H9 (cell line): ENCODE measurements at regions not wholly inside any gene's neighbourhood (a gene's known extent, or its start where the extent isn't known, plus 50 kb on each side); places are given as distances from the start of the nearest gene placed in this dataset.

ENCODE experiments used
- DNase-seq: peaks from one replicate; pipeline ENCODE4 v3.0.0-alpha.2; 2017
- H2AFZ ChIP-seq: one replicate; pipeline ENCODE4 v1.6.1; 2013; ENCODE audit warnings: mild to moderate bottlenecking, low read length, control low read depth, moderate library complexity
- H2AK5ac ChIP-seq: 2 replicates; pipeline ENCODE4 v1.6.1; 2013; ENCODE audit warnings: low read length, control low read depth, mixed read lengths; ENCODE audit not compliant: insufficient read length
- H2BK120ac ChIP-seq: one replicate; pipeline ENCODE4 v1.6.1; 2013; ENCODE audit warnings: low read depth, mild to moderate bottlenecking, low read length, control low read depth, inconsistent platforms; ENCODE audit not compliant: poor library complexity, severe bottlenecking
- H2BK12ac ChIP-seq: 2 replicates; pipeline ENCODE4 v1.6.1; 2013; ENCODE audit warnings: low read length, control low read depth, mixed read lengths, low read depth; ENCODE audit not compliant: insufficient read length
- H2BK15ac ChIP-seq: 2 replicates; pipeline ENCODE4 v1.6.1; 2013; ENCODE audit warnings: low read depth, low read length, control low read depth
- H2BK20ac ChIP-seq: one replicate; pipeline ENCODE4 v1.6.1; 2013; ENCODE audit warnings: low read depth, mild to moderate bottlenecking, low read length, control low read depth, inconsistent platforms; ENCODE audit not compliant: poor library complexity, severe bottlenecking
- H2BK5ac ChIP-seq: 2 replicates; pipeline ENCODE4 v1.6.1; 2013; ENCODE audit warnings: low read length, control low read depth, mixed read lengths; ENCODE audit not compliant: insufficient read length
- H3K14ac ChIP-seq: 2 replicates; pipeline ENCODE4 v1.6.1; 2013; ENCODE audit warnings: low read length, control low read depth; ENCODE audit not compliant: insufficient read depth
- H3K18ac ChIP-seq: 2 replicates; pipeline ENCODE4 v1.6.1; 2013; ENCODE audit warnings: low read depth, mild to moderate bottlenecking, mixed read lengths, low read length, control low read depth; ENCODE audit not compliant: insufficient read length
- H3K23ac ChIP-seq: 2 replicates; pipeline ENCODE4 v1.6.1; 2013; ENCODE audit warnings: low read length, control low read depth, mixed read lengths, low read depth; ENCODE audit not compliant: insufficient read length
- H3K23me2 ChIP-seq: 2 replicates; pipeline ENCODE4 v1.6.1; 2013; ENCODE audit warnings: low read depth, mild to moderate bottlenecking, mixed read lengths, low read length, control low read depth; ENCODE audit not compliant: insufficient read length, poor library complexity, severe bottlenecking
- H3K27ac ChIP-seq: 2 replicates; pipeline ENCODE4 v1.5.1; 2013; ENCODE audit warnings: low read length, control low read depth, mixed read lengths, low read depth; ENCODE audit not compliant: insufficient read length
- H3K27me3 ChIP-seq: 2 replicates; pipeline ENCODE4 v1.6.1; 2013; ENCODE audit warnings: low read length, control low read depth, inconsistent platforms; ENCODE audit not compliant: insufficient read depth
- H3K4ac ChIP-seq: 2 replicates; pipeline ENCODE4 v1.6.1; 2013; ENCODE audit warnings: low read depth, mild to moderate bottlenecking, control low read depth, inconsistent platforms, low read length, moderate library complexity
- H3K4me1 ChIP-seq: 2 replicates; pipeline ENCODE4 v1.6.1; 2013; ENCODE audit warnings: low read length, control low read depth, inconsistent platforms; ENCODE audit not compliant: insufficient read depth
- H3K4me2 ChIP-seq: 2 replicates; pipeline ENCODE4 v1.6.1; 2013; ENCODE audit warnings: low read length, control low read depth, mixed read lengths; ENCODE audit not compliant: insufficient read length, insufficient read depth
- H3K56ac ChIP-seq: 2 replicates; pipeline ENCODE4 v1.6.1; 2013; ENCODE audit warnings: low read depth, mild to moderate bottlenecking, mixed read lengths, low read length, control low read depth; ENCODE audit not compliant: insufficient read length
- H3K79me1 ChIP-seq: 2 replicates; pipeline ENCODE4 v1.6.1; 2013; ENCODE audit warnings: low read depth, mild to moderate bottlenecking, moderate library complexity, low read length, control low read depth, inconsistent platforms; ENCODE audit not compliant: insufficient read depth, poor library complexity, severe bottlenecking
- H3K79me2 ChIP-seq: 2 replicates; pipeline ENCODE4 v1.6.1; 2013; ENCODE audit warnings: low read length, control low read depth, inconsistent platforms; ENCODE audit not compliant: insufficient read depth
- H3K9ac ChIP-seq: 2 replicates; pipeline ENCODE4 v1.6.1; 2013; ENCODE audit warnings: low read length, control low read depth, mixed read lengths; ENCODE audit not compliant: insufficient read length; ENCODE audit errors: extremely low read depth
- H3K9me3 ChIP-seq: one replicate; pipeline ENCODE4 v1.6.1; 2013; ENCODE audit warnings: low read depth, low read length, inconsistent platforms; ENCODE audit not compliant: control insufficient read depth
- H3T11ph ChIP-seq: one replicate; pipeline ENCODE4 v1.6.1; 2013; ENCODE audit warnings: mild to moderate bottlenecking, low read length, control low read depth, inconsistent platforms
- H4K20me1 ChIP-seq: one replicate; pipeline ENCODE4 v1.6.1; 2013; ENCODE audit not compliant: control insufficient read depth, insufficient read length, insufficient read depth
- H4K5ac ChIP-seq: 2 replicates; pipeline ENCODE4 v1.6.1; 2013; ENCODE audit warnings: low read depth, mild to moderate bottlenecking, mixed read lengths, low read length, control low read depth; ENCODE audit not compliant: insufficient read length
- H4K8ac ChIP-seq: replicated peaks from 2 replicates; pipeline ENCODE4 v1.6.1; 2013; ENCODE audit warnings: low read length, control low read depth, mixed read lengths, low read depth; ENCODE audit not compliant: insufficient read length
- H4K91ac ChIP-seq: 2 replicates; pipeline ENCODE4 v1.6.1; 2013; ENCODE audit warnings: low read depth, mild to moderate bottlenecking, moderate library complexity, mixed read lengths, low read length, control low read depth; ENCODE audit not compliant: insufficient read length
- H3K27ac Mint-ChIP-seq, 3 experiments: 2 replicates in 2 of 3; 3 replicates in 1 of 3; pipeline ENCODE4 v1.8.0; 2020 to 2021; ENCODE audit warnings: mixed read lengths in 3 of 3, mild to moderate bottlenecking in 1 of 3, moderate library complexity in 1 of 3
- H3K27me3 Mint-ChIP-seq: 2 replicates; pipeline ENCODE4 v1.8.0; 2021; ENCODE audit warnings: low read depth, mild to moderate bottlenecking, moderate library complexity, mixed read lengths
- H3K36me3 Mint-ChIP-seq, 3 experiments: 2 replicates in 2 of 3; 3 replicates in 1 of 3; pipeline ENCODE4 v1.8.0; 2020 to 2021; ENCODE audit warnings: low read depth in 3 of 3, mixed read lengths in 3 of 3; ENCODE audit not compliant: insufficient read depth in 1 of 3
- H3K4me1 Mint-ChIP-seq, 2 experiments: 2 replicates each; pipeline ENCODE4 v1.8.0; 2020; ENCODE audit warnings: mixed read lengths in 2 of 2
- H3K4me3 Mint-ChIP-seq, 2 experiments: 2 replicates in 1 of 2; 3 replicates in 1 of 2; pipeline ENCODE4 v1.8.0; 2020 to 2021; ENCODE audit warnings: mild to moderate bottlenecking in 2 of 2, mixed read lengths in 2 of 2, moderate library complexity in 1 of 2
- H3K9me3 Mint-ChIP-seq, 2 experiments: 2 replicates in 1 of 2; 3 replicates in 1 of 2; pipeline ENCODE4 v1.8.0; 2020; ENCODE audit warnings: mild to moderate bottlenecking in 2 of 2, mixed read lengths in 2 of 2, moderate library complexity in 1 of 2
- WGBS: extraction: QIAGEN DNeasy Blood & Tissue Kit; methylation state at CpG from one replicate; pipeline ENCODE4 v1.1.7; 2013; ENCODE audit warnings: missing lambda C conversion rate, low lambda C conversion rate, mixed read lengths; ENCODE audit not compliant: insufficient read length; ENCODE audit errors: extremely low coverage; 5-methylcytosine and 5-hydroxymethylcytosine counted together
- TF ChIP-seq, protein P1 (sequence below): fragments of 200-600 bp; sonication (generic); conservative IDR thresholded peaks from 3 replicates; pipeline ENCODE4 v1.8.0; 2021; ENCODE audit warnings: antibody characterized with exemption, mild to moderate bottlenecking

DNA sequence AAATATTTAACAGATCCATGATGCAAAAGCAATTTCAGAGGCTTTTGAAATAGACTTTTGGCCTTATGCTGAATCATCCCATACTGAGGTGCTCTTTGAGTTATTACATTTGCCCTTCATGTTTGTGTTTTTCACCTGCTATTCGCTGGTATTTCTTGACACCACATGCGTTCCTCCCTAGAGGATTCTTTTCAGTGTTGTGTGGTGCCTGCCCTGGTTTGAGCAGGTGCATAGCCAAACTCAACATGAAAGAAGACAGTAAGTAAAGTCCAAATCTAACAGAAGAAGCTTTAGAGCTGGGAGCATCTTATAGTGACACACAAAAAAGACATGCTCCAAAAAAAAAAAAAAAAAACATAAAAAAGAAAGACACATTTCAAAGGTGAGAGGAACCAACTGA lies 796.3 kb downstream of the SEMA5A start:
- no peaks in the 10 kb centered on the region for H3K79me2 ChIP-seq
- H2AK5ac ChIP-seq, result no peak overlapping the region
- no peak overlapping the region for H2BK15ac ChIP-seq
- H3K9ac ChIP-seq, result no peak overlapping the region
- H3K36me3 Mint-ChIP-seq, result no peaks in the 10 kb centered on the region
- no peak overlapping the region for H3K23ac ChIP-seq
- H3K79me1 ChIP-seq, result no peaks in the 10 kb centered on the region
- H3K27me3 Mint-ChIP-seq, result no peaks in the 10 kb centered on the region
- H4K91ac ChIP-seq, result no peak overlapping the region
- H3K4ac ChIP-seq, result no peak overlapping the region
- no peak overlapping the region for H3K18ac ChIP-seq
- H2BK12ac ChIP-seq, result no peak overlapping the region
- H3K56ac ChIP-seq, result no peak overlapping the region
- no peaks in the 10 kb centered on the region for H4K20me1 ChIP-seq
- H3T11ph ChIP-seq, result no peak overlapping the region
- no peak overlapping the region for H2BK5ac ChIP-seq
- H2BK120ac ChIP-seq, result no peak overlapping the region
- no peak overlapping the region for H3K4me2 ChIP-seq
- no peaks in the 10 kb centered on the region for H3K4me1 ChIP-seq
- no peaks in the 10 kb centered on the region for H3K23me2 ChIP-seq
- no peak overlapping the region for H2BK20ac ChIP-seq
- no peak overlapping the region for H3K27ac Mint-ChIP-seq
- TF ChIP-seq, protein P1, sequence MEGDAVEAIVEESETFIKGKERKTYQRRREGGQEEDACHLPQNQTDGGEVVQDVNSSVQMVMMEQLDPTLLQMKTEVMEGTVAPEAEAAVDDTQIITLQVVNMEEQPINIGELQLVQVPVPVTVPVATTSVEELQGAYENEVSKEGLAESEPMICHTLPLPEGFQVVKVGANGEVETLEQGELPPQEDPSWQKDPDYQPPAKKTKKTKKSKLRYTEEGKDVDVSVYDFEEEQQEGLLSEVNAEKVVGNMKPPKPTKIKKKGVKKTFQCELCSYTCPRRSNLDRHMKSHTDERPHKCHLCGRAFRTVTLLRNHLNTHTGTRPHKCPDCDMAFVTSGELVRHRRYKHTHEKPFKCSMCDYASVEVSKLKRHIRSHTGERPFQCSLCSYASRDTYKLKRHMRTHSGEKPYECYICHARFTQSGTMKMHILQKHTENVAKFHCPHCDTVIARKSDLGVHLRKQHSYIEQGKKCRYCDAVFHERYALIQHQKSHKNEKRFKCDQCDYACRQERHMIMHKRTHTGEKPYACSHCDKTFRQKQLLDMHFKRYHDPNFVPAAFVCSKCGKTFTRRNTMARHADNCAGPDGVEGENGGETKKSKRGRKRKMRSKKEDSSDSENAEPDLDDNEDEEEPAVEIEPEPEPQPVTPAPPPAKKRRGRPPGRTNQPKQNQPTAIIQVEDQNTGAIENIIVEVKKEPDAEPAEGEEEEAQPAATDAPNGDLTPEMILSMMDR, result no peak
- no peak overlapping the region for H4K5ac ChIP-seq
- no CpG with 5 or more reads among the region's 2 CpGs for WGBS
- H3K9me3 Mint-ChIP-seq, result no peaks in the 10 kb centered on the region
- no peak overlapping the region for H4K8ac ChIP-seq
- H3K27ac ChIP-seq, result no peak overlapping the region
- no peaks in the 10 kb centered on the region for H3K27me3 ChIP-seq
- H3K4me3 Mint-ChIP-seq, result no peak overlapping the region
- peaks cover 2 to 5% of the 10 kb centered on the region in 2 experiments; a peak in 3 of 4 replicates for H3K4me1 Mint-ChIP-seq
- no peaks in the 10 kb centered on the region for H3K9me3 ChIP-seq
- DNase-seq, result no peak
- no peak overlapping the region for H3K14ac ChIP-seq
- no peak overlapping the region for H2AFZ ChIP-seq
